IMR-90 (cell line): ENCODE measurements at regions not wholly inside any gene's neighbourhood (a gene's known extent, or its start where the extent isn't known, plus 50 kb on each side); places are given as distances from the start of the nearest gene placed in this dataset.

ENCODE experiments used
- CEBPB ChIP-seq: IDR thresholded peaks from 2 replicates; pipeline ENCODE4 v1.6.1; 2012; ENCODE audit warnings: low read depth, low read length, improper control_type of control experiment
- ELK1 ChIP-seq: fragments of 150-350 bp; IDR thresholded peaks from 2 replicates; pipeline ENCODE4 v1.6.1; 2016; ENCODE audit warnings: low read depth, mild to moderate bottlenecking, low read length, moderate library complexity, borderline replicate concordance
- FOS ChIP-seq: fragments of 150-350 bp; IDR thresholded peaks from 2 replicates; pipeline ENCODE4 v1.6.1; 2016; ENCODE audit warnings: low read depth, low read length
- MXI1 ChIP-seq: IDR thresholded peaks from 2 replicates; pipeline ENCODE4 v1.6.1; 2012; ENCODE audit warnings: low read depth, mild to moderate bottlenecking, low read length, moderate library complexity, borderline replicate concordance
- NFE2L2 ChIP-seq: fragments of 150-350 bp; IDR thresholded peaks from 2 replicates; pipeline ENCODE4 v1.6.1; 2016; ENCODE audit warnings: low read depth, mild to moderate bottlenecking, low read length
- POLR2A ChIP-seq: IDR thresholded peaks from 2 replicates; pipeline ENCODE4 v1.6.1; 2012; ENCODE audit warnings: mild to moderate bottlenecking, low read depth, low read length
- RAD21 ChIP-seq: IDR thresholded peaks from 2 replicates; pipeline ENCODE4 v1.6.1; 2012; ENCODE audit warnings: low read length, improper control_type of control experiment
- RCOR1 ChIP-seq: IDR thresholded peaks from 2 replicates; pipeline ENCODE4 v1.6.1; 2012; ENCODE audit warnings: mild to moderate bottlenecking, low read length, improper control_type of control experiment; ENCODE audit not compliant: insufficient replicate concordance
- RFX5 ChIP-seq: IDR thresholded peaks from 2 replicates; pipeline ENCODE4 v1.8.0; 2012; ENCODE audit warnings: low read depth, mild to moderate bottlenecking, low read length, moderate library complexity
- SMC3 ChIP-seq: fragments of 150-350 bp; IDR thresholded peaks from 2 replicates; pipeline ENCODE4 v1.6.1; 2016; ENCODE audit warnings: low read depth, mild to moderate bottlenecking, antibody characterized with exemption, low read length, moderate library complexity
- USF2 ChIP-seq: fragments of 150-350 bp; IDR thresholded peaks from 2 replicates; pipeline ENCODE4 v1.6.1; 2017; ENCODE audit warnings: mild to moderate bottlenecking, antibody characterized with exemption, low read length, low read depth
- TF ChIP-seq, protein P1 (sequence below): conservative IDR thresholded peaks from 2 replicates; pipeline ENCODE4 v1.5.1; 2012; ENCODE audit warnings: mild to moderate bottlenecking, low read depth, low read length, improper control_type of control experiment

GRCh38 chr16:54455030-54455725, 168.6 kb upstream of the IRX3 start:
- TF ChIP-seq, protein P1, sequence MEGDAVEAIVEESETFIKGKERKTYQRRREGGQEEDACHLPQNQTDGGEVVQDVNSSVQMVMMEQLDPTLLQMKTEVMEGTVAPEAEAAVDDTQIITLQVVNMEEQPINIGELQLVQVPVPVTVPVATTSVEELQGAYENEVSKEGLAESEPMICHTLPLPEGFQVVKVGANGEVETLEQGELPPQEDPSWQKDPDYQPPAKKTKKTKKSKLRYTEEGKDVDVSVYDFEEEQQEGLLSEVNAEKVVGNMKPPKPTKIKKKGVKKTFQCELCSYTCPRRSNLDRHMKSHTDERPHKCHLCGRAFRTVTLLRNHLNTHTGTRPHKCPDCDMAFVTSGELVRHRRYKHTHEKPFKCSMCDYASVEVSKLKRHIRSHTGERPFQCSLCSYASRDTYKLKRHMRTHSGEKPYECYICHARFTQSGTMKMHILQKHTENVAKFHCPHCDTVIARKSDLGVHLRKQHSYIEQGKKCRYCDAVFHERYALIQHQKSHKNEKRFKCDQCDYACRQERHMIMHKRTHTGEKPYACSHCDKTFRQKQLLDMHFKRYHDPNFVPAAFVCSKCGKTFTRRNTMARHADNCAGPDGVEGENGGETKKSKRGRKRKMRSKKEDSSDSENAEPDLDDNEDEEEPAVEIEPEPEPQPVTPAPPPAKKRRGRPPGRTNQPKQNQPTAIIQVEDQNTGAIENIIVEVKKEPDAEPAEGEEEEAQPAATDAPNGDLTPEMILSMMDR, result no peak
- TF ChIP-seq POLR2A, result no peak
- TF ChIP-seq SMC3, result no peak
- no peak for TF ChIP-seq MXI1
- no peak for TF ChIP-seq NFE2L2
- no peak for TF ChIP-seq ELK1
- no peak for TF ChIP-seq RFX5
- TF ChIP-seq RAD21, result no peak
- no peak for TF ChIP-seq USF2
- TF ChIP-seq FOS, result no peak
- no peak for TF ChIP-seq RCOR1
- TF ChIP-seq CEBPB, result no peak
